ENCODE measurements at regions not wholly inside any gene's neighbourhood (a gene's known extent, or its start where the extent isn't known, plus 50 kb on each side); places are given as distances from the start of the nearest gene placed in this dataset.
"Not testable (repeated sequence)": the region's sequence is repeated elsewhere in the genome, so short reads cannot be mapped to it uniquely, and the experiment has no call there.

GRCh38 chr12:88753707-88754106 lies 173.4 kb upstream of the KITLG start:
- DNase-seq (ENCODE audit: low read depth), result no peak

- no peak for DNase-seq (ENCODE audit: low read depth)
Measured at GRCh38 chr12:88753066-88753465, 172.8 kb upstream of the KITLG start.

- no peak for DNase-seq (ENCODE audit: low read depth)
Measured at GRCh38 chr12:88752183-88752582, 171.9 kb upstream of the KITLG start.

GRCh38 chr12:88750867-88751543 lies 170.7 kb upstream of the KITLG start:
- no peak for DNase-seq (ENCODE audit: low read depth)

- DNase-seq (ENCODE audit: low read depth), result no peak
Measured at GRCh38 chr12:88746386-88746785, 166.1 kb upstream of the KITLG start.

GRCh38 chr12:88743946-88744685 lies 163.8 kb upstream of the KITLG start:
- DNase-seq (ENCODE audit: low read depth), result no peak

GRCh38 chr12:88737838-88738472 lies 157.7 kb upstream of the KITLG start:
- no peak for DNase-seq (ENCODE audit: low read depth)

- DNase-seq (ENCODE audit: low read depth), result no peak
Measured at GRCh38 chr12:88736031-88736430, 155.8 kb upstream of the KITLG start.

- no peak for DNase-seq (ENCODE audit: low read depth)
Measured at GRCh38 chr12:88733008-88733407, 152.7 kb upstream of the KITLG start.

GRCh38 chr12:88729196-88729595 lies 148.9 kb upstream of the KITLG start:
- DNase-seq (ENCODE audit: low read depth), result no peak

- no peak for DNase-seq (ENCODE audit: low read depth)
Measured at GRCh38 chr12:88726806-88727720, 146.8 kb upstream of the KITLG start.

- no peak for DNase-seq (ENCODE audit: low read depth)
Measured at GRCh38 chr12:88725592-88726143, 145.4 kb upstream of the KITLG start.

GRCh38 chr12:88723219-88723618 lies 142.9 kb upstream of the KITLG start:
- no peak for DNase-seq (ENCODE audit: low read depth)

- DNase-seq (ENCODE audit: low read depth), result no peak
Measured at GRCh38 chr12:88720785-88721650, 140.7 kb upstream of the KITLG start.

- no peak for DNase-seq (ENCODE audit: low read depth)
Measured at GRCh38 chr12:88720231-88720630, 140.0 kb upstream of the KITLG start.

- no peak for DNase-seq (ENCODE audit: low read depth)
Measured at GRCh38 chr12:88717188-88717587, 136.9 kb upstream of the KITLG start.

- DNase-seq (ENCODE audit: low read depth), result no peak
Measured at GRCh38 chr12:88716240-88716639, 136.0 kb upstream of the KITLG start.

GRCh38 chr12:88715673-88716072 lies 135.4 kb upstream of the KITLG start:
- DNase-seq (ENCODE audit: low read depth), result no peak

GRCh38 chr12:88714263-88714882 lies 134.1 kb upstream of the KITLG start:
- not testable (repeated sequence) for DNase-seq (ENCODE audit: low read depth)

GRCh38 chr12:88707800-88708199 lies 127.5 kb upstream of the KITLG start:
- DNase-seq (ENCODE audit: low read depth), result no peak
